ENCODE measurements at regions not wholly inside any gene's neighbourhood (a gene's known extent, or its start where the extent isn't known, plus 50 kb on each side); places are given as distances from the start of the nearest gene placed in this dataset.

DNA sequence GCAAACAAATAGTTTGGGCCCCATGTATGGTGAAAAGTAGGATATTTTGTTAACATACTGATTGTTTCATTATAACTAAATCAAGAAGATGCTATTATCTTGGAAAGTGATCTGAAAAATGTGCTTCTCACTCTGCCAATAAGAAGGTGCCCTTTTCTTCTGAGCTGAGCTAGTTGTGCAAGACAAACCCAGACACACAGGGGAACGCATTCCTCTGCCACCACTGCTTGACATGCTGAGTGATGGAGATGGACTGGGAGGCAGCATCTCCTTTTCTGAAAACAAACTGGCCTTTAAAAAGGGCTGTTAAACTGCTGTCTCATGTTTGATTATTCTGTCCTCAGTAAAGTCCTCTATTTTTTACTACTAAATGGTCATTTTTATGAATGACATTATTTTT lies 1989.9 kb upstream of the CELF4 start:
- DNase-seq: no peak

DNA sequence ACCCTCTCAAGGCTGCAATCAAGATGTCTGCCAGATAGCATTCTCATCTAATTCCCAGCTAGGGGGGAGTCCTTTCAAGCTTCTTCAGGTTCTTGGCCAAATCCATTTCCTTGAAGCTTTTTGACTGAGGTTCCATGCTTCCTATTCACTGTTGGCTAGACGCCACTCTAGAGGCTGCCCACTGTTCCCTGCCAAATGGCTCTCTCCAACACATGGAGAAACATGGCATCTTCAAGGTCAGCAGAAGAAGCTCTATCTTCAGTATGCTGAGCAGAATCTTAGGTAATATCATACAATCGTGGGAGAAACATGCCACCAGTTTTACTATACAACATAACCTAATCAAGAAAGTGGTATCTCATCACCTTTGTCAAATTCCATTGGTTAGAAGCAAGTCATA lies 1985.1 kb upstream of the CELF4 start:
- DNase-seq: no peak

DNA sequence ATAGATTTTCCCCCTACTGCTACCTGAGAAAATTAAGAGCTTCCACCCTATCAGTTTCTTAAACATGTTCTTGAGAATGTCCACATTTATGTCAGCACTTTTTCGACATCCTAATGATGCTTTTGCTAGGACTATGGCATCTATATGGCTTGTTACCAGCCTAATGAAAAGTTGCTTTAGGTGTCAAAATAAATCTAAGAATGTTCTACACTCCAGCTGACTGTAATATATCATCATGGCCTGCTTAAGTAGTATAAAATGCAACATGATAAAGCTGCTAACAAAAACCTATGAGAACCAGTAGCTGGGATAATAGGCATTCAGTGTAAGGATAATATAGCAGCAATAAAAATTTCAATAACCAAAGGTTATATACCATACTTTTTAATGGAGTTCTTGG lies 1983.5 kb upstream of the CELF4 start:
- DNase-seq: no peak

DNA sequence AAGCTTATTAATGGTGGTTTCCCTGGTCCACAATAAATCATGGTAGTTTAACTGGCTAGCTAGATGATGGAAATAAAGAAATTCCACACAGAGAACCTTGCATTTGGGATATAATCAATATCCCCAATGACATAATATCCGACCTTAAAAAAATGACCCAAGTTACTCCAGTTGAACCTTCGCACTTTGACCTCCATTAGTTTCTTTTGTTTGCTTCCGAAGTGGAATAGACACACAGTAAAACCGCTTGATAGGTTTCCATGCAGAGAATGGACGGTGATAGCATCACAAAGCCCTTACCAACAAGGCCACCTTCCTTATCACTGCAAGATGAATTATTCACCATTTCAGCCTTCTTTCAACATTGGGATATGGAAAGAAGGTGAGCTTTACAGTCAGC lies 1966.1 kb upstream of the CELF4 start:
- DNase-seq: no peak

DNA sequence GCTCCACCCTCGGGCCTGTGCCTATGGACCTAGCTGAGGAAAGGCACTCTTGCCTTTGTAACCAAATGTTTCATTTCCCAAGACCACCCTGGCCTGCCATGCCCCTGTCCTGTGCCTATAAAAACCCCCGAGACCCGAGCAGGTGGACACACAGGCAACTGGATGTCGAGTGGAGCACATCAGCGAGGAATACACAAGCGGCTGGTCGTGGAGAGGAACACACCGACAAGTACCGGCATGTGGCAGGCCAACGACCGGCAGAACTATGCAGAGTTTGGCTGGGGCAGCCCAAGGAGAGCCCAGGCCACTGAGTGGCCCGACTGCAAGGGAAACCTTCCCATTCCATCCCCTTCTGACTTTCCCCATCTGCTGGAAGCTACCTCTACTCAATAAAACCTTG lies 1963.8 kb upstream of the CELF4 start:
- DNase-seq: no peak

DNA sequence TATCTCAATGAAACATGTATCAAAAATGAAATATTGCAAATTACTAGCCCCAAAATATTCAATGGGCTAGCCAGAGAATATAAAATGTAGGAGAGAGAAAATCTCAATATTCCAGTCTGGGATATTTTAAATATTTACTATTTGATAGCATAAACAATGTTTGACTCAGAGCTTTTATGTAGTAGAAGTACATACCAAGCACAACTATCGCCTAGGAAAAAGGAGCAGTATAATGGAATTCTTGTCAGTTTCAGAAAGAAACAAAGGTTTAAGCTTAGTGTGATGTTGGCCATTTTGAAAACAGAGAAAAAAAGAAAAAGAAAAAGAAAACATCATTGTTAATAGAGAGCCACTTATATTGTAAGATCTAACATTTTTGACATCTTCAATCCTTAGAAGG lies 1961.9 kb upstream of the CELF4 start:
- no peak for DNase-seq

DNA sequence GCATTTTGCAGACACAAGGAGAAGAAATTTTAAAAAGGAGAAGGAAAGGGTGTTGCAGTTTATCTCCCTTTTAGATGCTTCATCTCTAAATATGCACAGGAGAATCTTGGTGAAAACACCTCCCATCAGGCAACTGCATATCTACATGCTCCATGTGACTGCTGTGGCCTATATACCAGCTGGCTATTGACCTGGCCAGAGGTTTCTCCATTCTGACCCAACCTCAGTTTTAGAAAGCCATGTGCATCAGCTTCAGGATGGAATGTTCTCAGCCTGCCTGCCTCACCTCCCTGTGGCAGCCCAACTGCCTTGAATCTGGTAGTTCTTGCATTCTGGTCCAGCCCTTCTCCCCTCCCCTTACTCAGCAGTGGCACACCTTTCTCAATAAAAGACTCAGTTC lies 1958.8 kb upstream of the CELF4 start:
- no peak for DNase-seq

DNA sequence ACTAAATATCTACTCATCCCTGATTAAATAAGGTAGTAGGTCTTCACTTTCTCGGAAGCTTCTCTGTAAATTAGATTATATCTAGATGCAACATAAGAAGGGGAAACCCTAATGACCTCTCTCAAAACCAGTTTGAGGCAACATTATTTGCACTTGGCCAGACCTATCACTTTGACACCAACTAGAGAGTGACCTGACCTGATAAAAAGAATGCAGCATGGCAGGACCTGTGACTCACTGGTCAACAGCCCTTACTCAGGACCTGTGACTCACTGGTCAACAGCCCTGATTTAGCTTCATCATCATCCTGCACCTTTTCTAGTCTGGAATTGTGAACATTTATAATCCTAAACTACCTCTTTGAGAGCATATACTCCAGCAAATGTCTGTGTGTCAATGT lies 1957.7 kb upstream of the CELF4 start:
- no peak for DNase-seq

DNA sequence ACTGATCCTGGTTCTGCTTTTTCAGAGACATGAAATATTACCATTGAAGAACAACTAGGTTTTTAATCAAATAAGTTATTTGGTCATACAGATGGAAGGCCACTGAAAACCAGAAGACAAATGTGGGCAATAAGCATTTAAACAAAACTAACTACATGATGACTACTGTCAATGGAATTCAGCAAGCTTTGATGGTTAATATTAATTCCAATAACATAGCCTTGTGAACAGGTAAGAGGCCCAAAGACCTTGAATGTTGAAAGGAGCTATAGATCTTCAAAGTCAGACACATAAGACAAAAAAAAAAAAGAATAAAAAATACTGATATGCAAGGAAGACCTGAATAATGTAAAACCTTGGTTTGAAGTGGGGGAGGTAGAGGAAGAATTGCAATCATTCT lies 1955.6 kb upstream of the CELF4 start:
- no peak for DNase-seq

DNA sequence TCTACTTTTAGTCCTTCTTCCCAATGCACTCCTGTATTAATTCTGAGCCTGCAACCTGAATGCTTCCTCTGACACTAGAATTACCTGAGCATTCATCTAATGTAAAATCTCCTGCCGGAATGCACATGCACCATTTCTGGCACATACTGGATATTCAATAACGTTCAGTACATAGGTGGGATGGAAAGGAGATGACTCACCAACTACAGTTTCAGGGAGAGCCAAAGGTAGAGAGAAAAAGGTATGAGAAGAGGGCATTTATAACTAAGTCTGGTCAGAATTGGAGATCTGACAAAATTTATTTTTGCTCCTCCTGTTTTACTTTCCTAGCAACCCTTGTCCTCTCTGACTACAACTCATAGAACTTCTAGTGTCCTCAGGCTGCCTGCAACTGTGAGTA lies 1954.1 kb upstream of the CELF4 start:
- no peak for DNase-seq

DNA sequence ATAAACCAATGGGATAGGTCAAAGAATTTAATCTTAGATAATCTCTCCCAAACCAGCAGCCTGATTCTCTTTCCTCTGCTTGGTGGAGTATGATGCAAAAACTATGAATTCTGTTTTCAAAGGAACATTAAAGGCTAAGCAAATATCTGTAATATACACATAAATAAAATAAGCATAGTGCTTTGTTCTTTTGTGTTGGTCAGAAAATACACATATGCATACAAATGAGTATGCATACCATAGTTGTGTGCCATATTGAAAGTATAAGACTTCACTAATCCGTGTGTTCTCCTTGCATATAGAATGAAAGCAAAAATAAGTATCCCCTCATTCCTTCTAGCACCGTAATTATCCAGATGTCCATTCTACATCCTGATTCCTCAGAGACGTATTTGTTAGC lies 1949.7 kb upstream of the CELF4 start:
- no peak for DNase-seq

DNA sequence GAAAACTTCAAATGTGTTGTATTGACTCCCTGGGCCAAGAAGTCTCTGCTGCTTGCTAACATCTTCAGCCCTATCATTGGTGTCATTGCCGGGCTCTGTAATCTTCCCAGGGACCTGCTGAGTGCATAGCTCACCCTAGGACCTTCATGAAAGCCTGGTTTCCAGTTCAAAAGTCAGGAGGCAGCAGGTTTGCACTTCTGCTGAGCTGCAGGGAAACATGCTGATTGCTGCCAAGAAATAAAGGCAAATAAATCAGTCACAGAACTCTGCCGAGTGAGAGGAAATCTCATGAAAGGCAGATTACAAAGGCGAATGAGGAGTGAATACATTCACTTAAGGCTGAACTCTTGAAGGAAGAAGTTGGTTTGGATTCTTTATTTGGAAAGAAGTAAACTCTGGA lies 1947.6 kb upstream of the CELF4 start:
- no peak for DNase-seq

DNA sequence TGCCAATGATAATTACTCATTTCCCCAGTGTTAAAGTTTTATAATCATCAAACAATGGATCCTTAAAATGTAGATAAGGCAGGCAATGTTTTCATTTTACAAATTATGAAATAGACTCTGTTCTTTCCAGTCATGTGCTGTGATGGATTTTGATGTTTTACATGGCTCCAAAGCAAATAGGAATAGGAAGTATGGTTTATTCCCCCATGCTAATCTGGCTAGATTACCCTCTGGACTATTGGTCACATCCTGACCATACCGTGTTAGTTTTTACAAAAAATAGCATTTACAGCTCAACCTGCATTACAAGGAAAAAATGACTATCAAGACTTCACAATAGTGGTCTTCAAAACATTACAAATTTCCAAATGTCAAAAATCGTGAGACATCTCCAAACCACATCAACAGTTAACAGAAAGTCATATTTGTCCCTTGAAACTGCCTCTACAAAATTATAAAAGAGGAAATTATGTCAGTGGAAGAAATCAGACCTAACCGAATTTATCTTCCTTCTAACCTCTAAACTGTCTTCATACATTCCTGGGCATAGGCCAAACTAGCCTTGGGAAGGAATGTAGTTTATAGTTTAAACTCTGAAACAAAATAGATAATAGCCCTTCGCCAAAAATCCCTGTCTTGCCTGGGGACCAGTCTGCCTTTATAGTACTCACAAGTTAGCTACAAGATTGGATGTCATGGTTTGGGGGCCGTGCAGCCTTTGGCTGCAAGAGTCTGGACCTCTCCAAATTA lies 1941.2 kb upstream of the CELF4 start:
- DNase-seq: peak; percentile 6

DNA sequence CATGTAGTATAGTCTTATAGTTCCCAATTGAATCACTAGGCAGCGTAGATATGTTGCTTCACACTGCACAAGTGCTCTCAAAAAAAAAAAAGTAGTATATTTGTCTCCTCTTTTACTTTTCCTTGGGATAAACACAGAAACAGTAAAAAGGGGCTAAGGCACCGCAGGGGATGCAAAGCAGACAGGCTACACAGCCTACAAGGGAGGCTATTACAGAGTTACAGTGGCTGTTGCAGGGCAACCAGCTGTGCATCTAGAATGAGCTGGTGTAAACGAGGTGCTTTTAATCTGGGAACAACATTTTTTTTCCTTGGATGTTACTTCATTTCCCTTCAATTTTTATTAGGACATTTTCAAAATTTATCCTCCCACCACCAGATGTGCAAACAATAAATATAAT lies 1934.7 kb upstream of the CELF4 start:
- DNase-seq: no peak

DNA sequence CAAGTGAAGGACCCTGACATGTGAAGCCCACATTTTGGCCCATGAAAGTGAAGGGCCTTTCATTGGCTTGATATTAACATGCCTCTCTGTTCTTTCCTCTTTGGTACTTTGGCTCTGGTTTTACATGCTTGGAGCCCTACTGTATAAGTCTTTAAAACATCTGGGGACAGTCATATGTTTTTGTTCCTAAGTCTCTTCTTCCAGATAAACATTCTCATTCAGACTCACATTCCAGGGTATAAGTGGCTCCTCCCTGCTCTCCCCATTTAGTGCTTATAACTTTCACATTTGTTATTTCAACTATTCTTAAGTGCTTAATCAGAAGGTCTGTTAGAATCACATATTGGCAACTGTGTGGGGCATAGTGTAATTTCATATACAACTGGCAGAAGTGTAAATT lies 1932.2 kb upstream of the CELF4 start:
- DNase-seq: no peak

DNA sequence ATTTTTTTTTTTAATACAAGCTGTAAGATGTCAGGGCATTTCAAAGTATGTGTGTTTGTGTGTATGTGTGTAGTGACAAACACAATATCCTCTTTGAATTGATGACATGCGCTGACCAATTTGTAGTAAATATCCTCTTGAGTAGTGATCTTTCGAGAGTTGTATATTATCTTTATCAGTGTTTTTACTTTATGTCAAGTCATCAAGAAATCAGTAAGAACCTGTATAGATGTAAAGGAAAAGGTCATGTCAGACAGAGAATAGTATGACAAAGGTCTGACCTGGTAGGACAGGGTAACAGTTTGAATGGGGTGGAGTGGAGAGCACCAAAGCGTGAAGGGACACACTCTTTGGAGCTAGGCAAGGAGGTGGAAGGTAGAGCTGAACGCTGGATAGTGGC lies 1931.4 kb upstream of the CELF4 start:
- DNase-seq: no peak

DNA sequence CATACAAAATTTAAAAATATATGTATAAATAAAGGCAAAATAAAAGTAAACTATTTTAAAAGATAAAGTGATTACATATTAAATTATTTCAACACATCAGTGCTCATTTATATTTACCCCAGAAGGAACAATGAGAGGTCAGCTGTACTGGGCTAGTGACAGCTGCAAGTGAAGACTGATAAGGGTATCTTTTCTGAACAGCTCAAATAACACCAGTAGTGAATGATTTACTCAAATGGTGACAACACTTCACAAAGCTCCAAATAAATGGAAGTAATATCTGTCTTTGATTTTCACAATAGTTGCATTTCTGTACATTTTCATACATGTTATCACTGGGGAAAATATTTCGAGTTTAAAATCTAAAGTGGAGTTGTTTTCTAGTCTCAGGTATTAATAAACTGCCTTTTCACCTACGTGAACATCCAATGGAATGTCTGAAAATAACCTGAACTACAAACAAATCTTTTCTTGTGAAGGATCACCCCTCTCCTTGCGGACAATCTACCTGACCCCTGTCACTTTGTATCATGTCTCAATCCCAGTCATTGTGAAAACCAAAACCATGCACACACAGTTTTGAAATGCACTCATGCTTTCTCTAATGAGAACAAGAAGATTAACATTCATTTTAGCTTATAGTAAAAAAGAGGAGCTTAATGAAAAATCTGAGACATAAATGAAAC lies 1928.8 kb upstream of the CELF4 start:
- no peak for DNase-seq

DNA sequence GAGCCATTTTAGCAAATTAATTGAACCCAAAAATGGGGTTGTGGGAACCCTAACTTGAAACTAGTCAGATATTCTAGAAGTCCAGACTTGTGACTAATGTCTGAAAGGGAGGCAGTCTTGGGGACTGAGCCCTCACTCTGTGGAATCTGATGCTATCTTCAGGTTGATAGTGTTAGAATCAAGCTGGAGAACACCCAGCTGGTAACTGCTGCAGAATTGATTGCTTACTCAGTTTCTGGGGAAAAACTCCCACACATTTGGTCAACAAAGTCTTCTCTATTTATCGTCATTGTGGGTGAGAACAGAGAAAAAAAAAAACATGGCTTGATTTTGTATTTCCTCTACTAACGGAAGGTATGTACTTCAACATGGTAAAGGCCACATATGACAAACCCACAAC lies 1925.8 kb upstream of the CELF4 start:
- no peak for DNase-seq

DNA sequence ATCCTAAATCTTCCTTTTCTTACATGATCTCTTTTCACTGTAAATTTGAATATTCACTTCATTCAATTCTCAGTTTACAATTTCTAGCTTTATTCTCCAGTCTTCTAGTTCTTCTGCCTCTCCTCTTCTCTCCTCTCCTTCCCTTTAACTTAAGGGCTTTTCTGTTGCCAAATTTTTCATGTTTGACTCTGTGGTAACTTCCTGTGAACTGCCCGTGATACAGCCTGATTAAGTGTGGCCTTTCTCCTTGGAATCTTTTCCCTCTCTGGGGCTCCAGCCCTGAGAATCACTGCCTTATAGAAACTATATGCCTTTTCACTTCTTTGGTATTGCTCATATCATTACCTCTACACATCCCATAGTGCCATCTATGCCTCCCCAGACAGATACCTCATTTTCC lies 1923.8 kb upstream of the CELF4 start:
- DNase-seq: no peak

DNA sequence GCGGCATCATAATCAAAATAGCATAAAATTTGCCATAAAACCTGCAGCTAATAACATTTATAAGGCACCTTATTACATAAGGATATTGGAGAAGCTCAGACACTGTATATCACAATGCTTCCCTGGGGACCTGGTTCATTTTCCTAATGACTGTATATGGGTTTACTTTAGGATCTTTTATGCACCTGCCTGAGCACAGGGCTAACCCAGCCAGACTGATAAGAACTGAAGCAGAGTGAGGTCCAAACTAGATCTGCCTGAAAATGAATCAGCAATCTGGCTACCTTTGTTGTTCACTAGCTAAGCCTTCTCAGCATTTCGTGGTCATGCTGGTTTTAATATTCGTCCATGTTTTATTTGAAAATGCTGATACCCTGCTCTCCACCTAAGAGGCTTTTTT lies 1922.3 kb upstream of the CELF4 start:
- DNase-seq: no peak

DNA sequence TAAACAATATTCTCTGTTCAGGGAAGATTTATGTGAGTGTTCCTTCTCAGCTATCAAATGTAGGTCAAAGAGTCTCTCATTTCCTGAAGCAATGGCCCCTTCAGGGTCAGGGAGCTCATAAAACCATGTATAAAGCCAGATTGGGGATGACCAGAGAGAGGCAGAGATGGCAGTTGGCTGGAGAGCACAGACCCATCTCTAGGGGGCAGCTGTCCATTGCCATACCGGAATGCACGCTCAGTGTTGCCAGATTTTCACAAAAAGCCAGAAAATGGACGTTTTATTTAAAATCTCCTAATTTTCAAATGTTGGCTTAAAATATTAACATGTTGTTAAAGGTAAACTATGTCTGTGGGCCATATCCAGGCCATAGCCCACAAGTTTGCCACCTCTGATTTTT lies 1920.7 kb upstream of the CELF4 start:
- no peak for DNase-seq

DNA sequence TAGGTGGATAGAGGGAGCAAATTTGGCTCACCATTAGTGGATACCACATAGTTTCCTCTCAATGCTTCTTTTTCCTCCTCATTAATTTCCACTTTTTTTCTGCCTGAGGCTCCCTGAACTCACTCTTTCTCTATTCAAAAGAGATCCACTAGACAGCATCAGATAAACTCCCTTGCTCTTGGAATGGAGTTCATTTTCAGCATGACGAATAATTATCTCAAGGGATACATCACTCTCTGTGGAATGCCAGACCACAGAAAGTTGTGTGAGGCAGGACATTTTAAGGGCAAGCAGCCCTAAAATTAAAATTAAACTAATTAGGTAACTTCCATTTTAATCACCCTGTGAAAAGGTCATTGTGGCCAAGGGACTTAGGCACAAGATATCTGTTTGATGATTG lies 1920.1 kb upstream of the CELF4 start:
- DNase-seq: no peak

DNA sequence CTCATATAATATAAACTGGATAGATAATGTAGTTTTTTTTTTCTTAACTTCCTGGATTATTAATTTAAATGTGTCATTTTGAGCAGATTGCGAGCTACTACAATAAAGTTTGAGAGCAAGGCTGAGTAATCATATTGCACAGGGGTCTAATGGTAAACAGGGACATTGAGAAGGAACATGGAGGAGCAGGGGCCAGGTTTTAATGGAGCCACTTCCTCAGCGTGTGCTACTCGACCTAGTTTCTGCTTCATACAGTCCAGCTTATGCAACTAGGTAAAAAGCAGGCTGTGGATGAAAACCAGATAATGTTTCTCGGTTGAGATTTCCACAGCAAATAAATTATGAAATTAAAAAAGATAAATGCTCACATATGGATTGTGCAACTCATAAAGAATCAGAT lies 1915.7 kb upstream of the CELF4 start:
- no peak for DNase-seq

DNA sequence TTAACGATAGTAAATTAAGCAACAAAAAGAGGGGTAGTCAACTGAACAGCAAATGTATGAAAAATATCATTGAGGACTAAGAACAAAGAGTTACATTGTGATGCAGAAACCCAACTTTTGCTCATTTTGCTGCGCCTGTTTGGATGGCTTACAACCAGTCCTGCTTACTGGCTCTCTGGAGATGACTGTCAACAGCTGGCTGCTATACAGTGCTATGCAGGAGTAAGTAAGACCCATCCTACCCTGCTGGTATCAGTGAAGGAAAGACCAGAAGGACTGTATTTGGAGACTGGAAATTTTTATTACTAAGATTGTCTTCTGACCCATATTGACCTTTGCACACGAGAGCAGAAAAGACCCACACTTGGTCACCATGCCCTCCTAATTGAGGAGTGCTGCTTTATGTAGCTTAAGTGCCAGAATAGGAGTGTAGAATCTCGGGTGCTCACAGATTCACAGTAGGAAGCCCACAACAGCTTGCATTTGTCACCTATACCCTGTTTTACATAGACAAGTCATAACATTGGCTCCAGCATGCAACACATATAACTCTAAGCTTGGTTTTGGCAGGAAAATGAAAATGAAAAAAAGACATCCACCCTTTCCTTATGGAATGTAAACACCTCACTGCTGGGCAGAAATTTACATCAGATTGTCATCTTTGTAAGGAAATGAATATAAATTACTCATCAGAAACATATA lies 1915.0 kb upstream of the CELF4 start:
- no peak for DNase-seq

Measured in hindlimb muscle (tissue), 1 donor.